Panc1 (cell line): ENCODE measurements at regions not wholly inside any gene's neighbourhood (a gene's known extent, or its start where the extent isn't known, plus 50 kb on each side); places are given as distances from the start of the nearest gene placed in this dataset.

Experiments
- POLR2AphosphoS5 ChIP-seq: IDR thresholded peaks from 2 replicates; pipeline ENCODE4 v1.6.1; 2012; ENCODE audit warnings: mild to moderate bottlenecking, low read depth, low read length, moderate library complexity
- SIN3A ChIP-seq: IDR thresholded peaks from 2 replicates; pipeline ENCODE4 v1.6.1; 2012; ENCODE audit warnings: low read depth, mild to moderate bottlenecking, low read length, moderate library complexity, borderline replicate concordance; ENCODE audit not compliant: insufficient read depth
- TCF7L2 ChIP-seq: IDR thresholded peaks from 2 replicates; pipeline ENCODE4 v1.6.1; 2011; ENCODE audit warnings: mild to moderate bottlenecking, low read depth, low read length, inconsistent platforms
- TF ChIP-seq, protein P1 (sequence below): fragments of 450-650 bp; IDR thresholded peaks from 2 replicates; pipeline ENCODE4 v1.5.1; 2017; ENCODE audit warnings: mild to moderate bottlenecking
- TF ChIP-seq, protein P2 (sequence below), 2 experiments: IDR thresholded peaks; 2 replicates each; pipeline ENCODE4 v1.6.1; 2011 to 2012; ENCODE audit warnings: low read depth in 2 of 2, control low read depth in 1 of 2, low read length in 1 of 2, mild to moderate bottlenecking in 1 of 2, moderate library complexity in 1 of 2; ENCODE audit not compliant: insufficient read depth in 1 of 2

DNA sequence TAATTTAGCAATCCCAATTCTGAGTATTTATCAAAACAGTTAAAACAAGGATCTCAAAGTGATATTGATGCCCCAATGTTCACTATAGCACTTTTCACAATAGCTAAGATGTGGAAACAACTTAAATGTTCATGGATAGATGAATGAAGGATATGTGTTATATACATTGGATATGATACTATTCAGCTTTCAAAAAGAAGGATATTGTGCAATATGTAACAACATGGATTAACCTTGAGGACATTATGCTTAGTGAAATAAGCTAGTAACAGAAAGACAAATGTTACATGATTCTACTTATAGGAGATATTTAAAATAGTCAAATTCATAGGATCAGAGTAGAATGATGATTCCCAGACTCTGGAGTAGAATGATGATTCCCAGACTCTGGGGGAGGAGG lies 78.0 kb downstream of the INSIG2 start:
- TF ChIP-seq, protein P1, sequence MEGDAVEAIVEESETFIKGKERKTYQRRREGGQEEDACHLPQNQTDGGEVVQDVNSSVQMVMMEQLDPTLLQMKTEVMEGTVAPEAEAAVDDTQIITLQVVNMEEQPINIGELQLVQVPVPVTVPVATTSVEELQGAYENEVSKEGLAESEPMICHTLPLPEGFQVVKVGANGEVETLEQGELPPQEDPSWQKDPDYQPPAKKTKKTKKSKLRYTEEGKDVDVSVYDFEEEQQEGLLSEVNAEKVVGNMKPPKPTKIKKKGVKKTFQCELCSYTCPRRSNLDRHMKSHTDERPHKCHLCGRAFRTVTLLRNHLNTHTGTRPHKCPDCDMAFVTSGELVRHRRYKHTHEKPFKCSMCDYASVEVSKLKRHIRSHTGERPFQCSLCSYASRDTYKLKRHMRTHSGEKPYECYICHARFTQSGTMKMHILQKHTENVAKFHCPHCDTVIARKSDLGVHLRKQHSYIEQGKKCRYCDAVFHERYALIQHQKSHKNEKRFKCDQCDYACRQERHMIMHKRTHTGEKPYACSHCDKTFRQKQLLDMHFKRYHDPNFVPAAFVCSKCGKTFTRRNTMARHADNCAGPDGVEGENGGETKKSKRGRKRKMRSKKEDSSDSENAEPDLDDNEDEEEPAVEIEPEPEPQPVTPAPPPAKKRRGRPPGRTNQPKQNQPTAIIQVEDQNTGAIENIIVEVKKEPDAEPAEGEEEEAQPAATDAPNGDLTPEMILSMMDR, result no peak
- no peak for TF ChIP-seq SIN3A
- no peak for TF ChIP-seq POLR2AphosphoS5
- TF ChIP-seq, protein P2, sequence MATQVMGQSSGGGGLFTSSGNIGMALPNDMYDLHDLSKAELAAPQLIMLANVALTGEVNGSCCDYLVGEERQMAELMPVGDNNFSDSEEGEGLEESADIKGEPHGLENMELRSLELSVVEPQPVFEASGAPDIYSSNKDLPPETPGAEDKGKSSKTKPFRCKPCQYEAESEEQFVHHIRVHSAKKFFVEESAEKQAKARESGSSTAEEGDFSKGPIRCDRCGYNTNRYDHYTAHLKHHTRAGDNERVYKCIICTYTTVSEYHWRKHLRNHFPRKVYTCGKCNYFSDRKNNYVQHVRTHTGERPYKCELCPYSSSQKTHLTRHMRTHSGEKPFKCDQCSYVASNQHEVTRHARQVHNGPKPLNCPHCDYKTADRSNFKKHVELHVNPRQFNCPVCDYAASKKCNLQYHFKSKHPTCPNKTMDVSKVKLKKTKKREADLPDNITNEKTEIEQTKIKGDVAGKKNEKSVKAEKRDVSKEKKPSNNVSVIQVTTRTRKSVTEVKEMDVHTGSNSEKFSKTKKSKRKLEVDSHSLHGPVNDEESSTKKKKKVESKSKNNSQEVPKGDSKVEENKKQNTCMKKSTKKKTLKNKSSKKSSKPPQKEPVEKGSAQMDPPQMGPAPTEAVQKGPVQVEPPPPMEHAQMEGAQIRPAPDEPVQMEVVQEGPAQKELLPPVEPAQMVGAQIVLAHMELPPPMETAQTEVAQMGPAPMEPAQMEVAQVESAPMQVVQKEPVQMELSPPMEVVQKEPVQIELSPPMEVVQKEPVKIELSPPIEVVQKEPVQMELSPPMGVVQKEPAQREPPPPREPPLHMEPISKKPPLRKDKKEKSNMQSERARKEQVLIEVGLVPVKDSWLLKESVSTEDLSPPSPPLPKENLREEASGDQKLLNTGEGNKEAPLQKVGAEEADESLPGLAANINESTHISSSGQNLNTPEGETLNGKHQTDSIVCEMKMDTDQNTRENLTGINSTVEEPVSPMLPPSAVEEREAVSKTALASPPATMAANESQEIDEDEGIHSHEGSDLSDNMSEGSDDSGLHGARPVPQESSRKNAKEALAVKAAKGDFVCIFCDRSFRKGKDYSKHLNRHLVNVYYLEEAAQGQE (IDR thresholded peaks at IDR 0.05; ENCODE audit: insufficient read depth in 1 of 2, low read depth in 2 of 2, low read length in 1 of 2), result no peak
- TF ChIP-seq TCF7L2, result no peak
